ENCODE measurements at regions not wholly inside any gene's neighbourhood (a gene's known extent, or its start where the extent isn't known, plus 50 kb on each side); places are given as distances from the start of the nearest gene placed in this dataset.
"Not testable (repeated sequence)": the region's sequence is repeated elsewhere in the genome, so short reads cannot be mapped to it uniquely, and the experiment has no call there.

- H3K9me3 ChIP-seq (ENCODE audit: control insufficient read depth, insufficient read depth, low read depth, low read length): no peaks in the 10 kb centered on the region
- ATAC-seq (no peak), DNase-seq (ENCODE audit: low read depth, low spot score) (no peak)
- ChIA-PET POLR2A (no interaction called here), CTCF (no interaction called here)
- no TSS peak for BruUV-seq (replicated peaks)
- intact Hi-C loops (cut with micrococcal nuclease; ENCODE audit: unreplicated experiment): no loop called here
- H3K4me3 ChIP-seq (ENCODE audit: low read depth in 2 of 2, low read length in 2 of 2): no peak overlapping the region
- no peaks in the 10 kb centered on the region for H3K4me1 ChIP-seq (ENCODE audit: control insufficient read depth, insufficient read depth, low read length)
- in situ Hi-C loops (cut with HindIII; ENCODE audit: low pct_unique_long_range_greater_than_20kb, low sequenced_read_pairs): no loop called here
- H3K36me3 ChIP-seq (ENCODE audit: control insufficient read depth, insufficient read depth, low read length): no peaks in the 10 kb centered on the region
- H3K27ac ChIP-seq (ENCODE audit: low read length): no peak overlapping the region
- H3K27me3 ChIP-seq (ENCODE audit: control insufficient read depth, insufficient read depth, low read length): no peaks in the 10 kb centered on the region
- TF ChIP-seq, protein P1, sequence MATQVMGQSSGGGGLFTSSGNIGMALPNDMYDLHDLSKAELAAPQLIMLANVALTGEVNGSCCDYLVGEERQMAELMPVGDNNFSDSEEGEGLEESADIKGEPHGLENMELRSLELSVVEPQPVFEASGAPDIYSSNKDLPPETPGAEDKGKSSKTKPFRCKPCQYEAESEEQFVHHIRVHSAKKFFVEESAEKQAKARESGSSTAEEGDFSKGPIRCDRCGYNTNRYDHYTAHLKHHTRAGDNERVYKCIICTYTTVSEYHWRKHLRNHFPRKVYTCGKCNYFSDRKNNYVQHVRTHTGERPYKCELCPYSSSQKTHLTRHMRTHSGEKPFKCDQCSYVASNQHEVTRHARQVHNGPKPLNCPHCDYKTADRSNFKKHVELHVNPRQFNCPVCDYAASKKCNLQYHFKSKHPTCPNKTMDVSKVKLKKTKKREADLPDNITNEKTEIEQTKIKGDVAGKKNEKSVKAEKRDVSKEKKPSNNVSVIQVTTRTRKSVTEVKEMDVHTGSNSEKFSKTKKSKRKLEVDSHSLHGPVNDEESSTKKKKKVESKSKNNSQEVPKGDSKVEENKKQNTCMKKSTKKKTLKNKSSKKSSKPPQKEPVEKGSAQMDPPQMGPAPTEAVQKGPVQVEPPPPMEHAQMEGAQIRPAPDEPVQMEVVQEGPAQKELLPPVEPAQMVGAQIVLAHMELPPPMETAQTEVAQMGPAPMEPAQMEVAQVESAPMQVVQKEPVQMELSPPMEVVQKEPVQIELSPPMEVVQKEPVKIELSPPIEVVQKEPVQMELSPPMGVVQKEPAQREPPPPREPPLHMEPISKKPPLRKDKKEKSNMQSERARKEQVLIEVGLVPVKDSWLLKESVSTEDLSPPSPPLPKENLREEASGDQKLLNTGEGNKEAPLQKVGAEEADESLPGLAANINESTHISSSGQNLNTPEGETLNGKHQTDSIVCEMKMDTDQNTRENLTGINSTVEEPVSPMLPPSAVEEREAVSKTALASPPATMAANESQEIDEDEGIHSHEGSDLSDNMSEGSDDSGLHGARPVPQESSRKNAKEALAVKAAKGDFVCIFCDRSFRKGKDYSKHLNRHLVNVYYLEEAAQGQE (IDR thresholded peaks at IDR 0.05; ENCODE audit: insufficient read depth in 1 of 2, low read depth in 2 of 2, low read length in 1 of 2): no peak
- TF ChIP-seq POLR2AphosphoS5 (IDR thresholded peaks at IDR 0.05; ENCODE audit: low read depth, low read length) (no peak), SIN3A (IDR thresholded peaks at IDR 0.05; ENCODE audit: borderline replicate concordance, insufficient read depth, low read depth, low read length) (no peak), TCF7L2 (IDR thresholded peaks at IDR 0.05; ENCODE audit: low read depth, low read length) (no peak), CTCF (IDR thresholded peaks at IDR 0.05) (no peak; the same call in 1 of the 2 replicates)
Measured at GRCh38 chr5:155822177-155822576, 504.8 kb upstream of the SGCD start.

GRCh38 chr5:155826611-155827507 is 500.1 kb upstream of the SGCD start:
- DNase-seq (ENCODE audit: low read depth, low spot score): no peak
- Histone ChIP-seq H3K27ac (ENCODE audit: low read length) (no peak overlapping the region), H3K27me3 (ENCODE audit: control insufficient read depth, insufficient read depth, low read length) (no peaks in the 10 kb centered on the region), H3K4me3 (ENCODE audit: low read depth in 2 of 2, low read length in 2 of 2) (no peak overlapping the region), H3K9me3 (ENCODE audit: control insufficient read depth, insufficient read depth, low read depth, low read length) (no peaks in the 10 kb centered on the region), H3K36me3 (ENCODE audit: control insufficient read depth, insufficient read depth, low read length) (no peaks in the 10 kb centered on the region), H3K4me1 (ENCODE audit: control insufficient read depth, insufficient read depth, low read length) (no peaks in the 10 kb centered on the region)
- intact Hi-C loops (cut with micrococcal nuclease; ENCODE audit: unreplicated experiment) (no loop called here), in situ Hi-C loops (cut with HindIII; ENCODE audit: low pct_unique_long_range_greater_than_20kb, low sequenced_read_pairs) (no loop called here)
- no peak for TF ChIP-seq SIN3A (IDR thresholded peaks at IDR 0.05; ENCODE audit: borderline replicate concordance, insufficient read depth, low read depth, low read length)
- TF ChIP-seq CTCF (IDR thresholded peaks at IDR 0.05): no peak
- TF ChIP-seq, protein P1 (IDR thresholded peaks at IDR 0.05; ENCODE audit: insufficient read depth in 1 of 2, low read depth in 2 of 2, low read length in 1 of 2): no peak
- no peak for TF ChIP-seq POLR2AphosphoS5 (IDR thresholded peaks at IDR 0.05; ENCODE audit: low read depth, low read length)
- TF ChIP-seq TCF7L2 (IDR thresholded peaks at IDR 0.05; ENCODE audit: low read depth, low read length): no peak
- CTCF ChIA-PET: no interaction called here
- no TSS peak for BruUV-seq (replicated peaks)
- POLR2A ChIA-PET: no interaction called here
- ATAC-seq: no peak

GRCh38 chr5:155827508-155827815 is 499.5 kb upstream of the SGCD start:
- POLR2A ChIA-PET; in situ Hi-C loops (cut with HindIII; ENCODE audit: low pct_unique_long_range_greater_than_20kb, low sequenced_read_pairs): not testable (repeated sequence)

More at GRCh38 chr5:155827508-155827815, 499.5 kb upstream of the SGCD start:
- H3K27me3 ChIP-seq (ENCODE audit: control insufficient read depth, insufficient read depth, low read length); H3K9me3 ChIP-seq (ENCODE audit: control insufficient read depth, insufficient read depth, low read depth, low read length); CTCF ChIA-PET; BruUV-seq (replicated peaks); H3K4me1 ChIP-seq (ENCODE audit: control insufficient read depth, insufficient read depth, low read length); DNase-seq (ENCODE audit: low read depth, low spot score); ATAC-seq; H3K36me3 ChIP-seq (ENCODE audit: control insufficient read depth, insufficient read depth, low read length); H3K4me3 ChIP-seq (ENCODE audit: low read depth in 2 of 2, low read length in 2 of 2); intact Hi-C loops (cut with micrococcal nuclease; ENCODE audit: unreplicated experiment); H3K27ac ChIP-seq (ENCODE audit: low read length): not testable (repeated sequence)
